ENCODE measurements at regions not wholly inside any gene's neighbourhood (a gene's known extent, or its start where the extent isn't known, plus 50 kb on each side); places are given as distances from the start of the nearest gene placed in this dataset.
A peak's percentile ranks its signal among the peaks of the same experiment; 100 is the strongest.

- DNase-seq (ENCODE audit: low read depth in 1 of 2, low spot score in 1 of 2), result no peak
- TF ChIP-seq JUND (IDR thresholded peaks at IDR 0.05; ENCODE audit: low read depth), result no peak
- in situ Hi-C loops (cut with HindIII; ENCODE audit: low pct_unique_long_range_greater_than_20kb, low sequenced_read_pairs), result no loop called here
Measured at GRCh38 chrX:22516893-22517292, 244.2 kb downstream of the CBLL2 start.

- in situ Hi-C loops (cut with HindIII; ENCODE audit: low pct_unique_long_range_greater_than_20kb, low sequenced_read_pairs), result no loop called here
- no peak for DNase-seq (ENCODE audit: low read depth in 1 of 2, low spot score in 1 of 2)
- no peak for TF ChIP-seq JUND (IDR thresholded peaks at IDR 0.05; ENCODE audit: low read depth)
Measured at GRCh38 chrX:22520128-22520828, 247.6 kb downstream of the CBLL2 start.

GRCh38 chrX:22526339-22526738, 253.6 kb downstream of the CBLL2 start:
- no peak for TF ChIP-seq JUND (IDR thresholded peaks at IDR 0.05; ENCODE audit: low read depth)
- no peak for DNase-seq (ENCODE audit: low read depth in 1 of 2, low spot score in 1 of 2)
- in situ Hi-C loops (cut with HindIII; ENCODE audit: low pct_unique_long_range_greater_than_20kb, low sequenced_read_pairs), result no loop called here

GRCh38 chrX:22527302-22527701, 254.6 kb downstream of the CBLL2 start:
- DNase-seq (ENCODE audit: low read depth in 1 of 2, low spot score in 1 of 2), result no peak
- TF ChIP-seq JUND (IDR thresholded peaks at IDR 0.05; ENCODE audit: low read depth), result no peak
- in situ Hi-C loops (cut with HindIII; ENCODE audit: low pct_unique_long_range_greater_than_20kb, low sequenced_read_pairs), result no loop called here

GRCh38 chrX:22533898-22534297, 261.2 kb downstream of the CBLL2 start:
- no peak for TF ChIP-seq JUND (IDR thresholded peaks at IDR 0.05; ENCODE audit: low read depth)
- no peak for DNase-seq (ENCODE audit: low read depth in 1 of 2, low spot score in 1 of 2)
- in situ Hi-C loops (cut with HindIII; ENCODE audit: low pct_unique_long_range_greater_than_20kb, low sequenced_read_pairs), result no loop called here

- in situ Hi-C loops (cut with HindIII; ENCODE audit: low pct_unique_long_range_greater_than_20kb, low sequenced_read_pairs), result no loop called here
- no peak for DNase-seq (ENCODE audit: low read depth in 1 of 2, low spot score in 1 of 2)
- no peak for TF ChIP-seq JUND (IDR thresholded peaks at IDR 0.05; ENCODE audit: low read depth)
Measured at GRCh38 chrX:22534643-22535042, 261.9 kb downstream of the CBLL2 start.

GRCh38 chrX:22536746-22537304, 264.1 kb downstream of the CBLL2 start:
- no peak for DNase-seq (ENCODE audit: low read depth in 1 of 2, low spot score in 1 of 2)
- in situ Hi-C loops (cut with HindIII; ENCODE audit: low pct_unique_long_range_greater_than_20kb, low sequenced_read_pairs), result no loop called here
- no peak for TF ChIP-seq JUND (IDR thresholded peaks at IDR 0.05; ENCODE audit: low read depth)

GRCh38 chrX:22538580-22538979, 265.9 kb downstream of the CBLL2 start:
- no peak for TF ChIP-seq JUND (IDR thresholded peaks at IDR 0.05; ENCODE audit: low read depth)
- no peak for DNase-seq (ENCODE audit: low read depth in 1 of 2, low spot score in 1 of 2)
- in situ Hi-C loops (cut with HindIII; ENCODE audit: low pct_unique_long_range_greater_than_20kb, low sequenced_read_pairs), result no loop called here

GRCh38 chrX:22541926-22542325, 269.2 kb downstream of the CBLL2 start:
- no peak for DNase-seq (ENCODE audit: low read depth in 1 of 2, low spot score in 1 of 2)
- no peak for TF ChIP-seq JUND (IDR thresholded peaks at IDR 0.05; ENCODE audit: low read depth)
- in situ Hi-C loops (cut with HindIII; ENCODE audit: low pct_unique_long_range_greater_than_20kb, low sequenced_read_pairs), result no loop called here

GRCh38 chrX:22542641-22543040, 269.9 kb downstream of the CBLL2 start:
- DNase-seq (ENCODE audit: low read depth in 1 of 2, low spot score in 1 of 2), result no peak
- in situ Hi-C loops (cut with HindIII; ENCODE audit: low pct_unique_long_range_greater_than_20kb, low sequenced_read_pairs), result no loop called here

GRCh38 chrX:22559506-22559905, 286.8 kb downstream of the CBLL2 start:
- no peak for TF ChIP-seq JUND (IDR thresholded peaks at IDR 0.05; ENCODE audit: low read depth)
- in situ Hi-C loops (cut with HindIII; ENCODE audit: low pct_unique_long_range_greater_than_20kb, low sequenced_read_pairs), result no loop called here
- no peak for DNase-seq (ENCODE audit: low read depth in 1 of 2, low spot score in 1 of 2)

More at GRCh38 chrX:22542641-22543040, 269.9 kb downstream of the CBLL2 start:
- no peak for TF ChIP-seq JUND (IDR thresholded peaks at IDR 0.05; ENCODE audit: low read depth)

GRCh38 chrX:22575161-22575845, 302.6 kb downstream of the CBLL2 start:
- DNase-seq (ENCODE audit: low read depth in 1 of 2, low spot score in 1 of 2), result no peak
- TF ChIP-seq JUND (IDR thresholded peaks at IDR 0.05; ENCODE audit: low read depth), result no peak
- in situ Hi-C loops (cut with HindIII; ENCODE audit: low pct_unique_long_range_greater_than_20kb, low sequenced_read_pairs), result no loop called here

GRCh38 chrX:22577181-22577580, 304.5 kb downstream of the CBLL2 start:
- in situ Hi-C loops (cut with HindIII; ENCODE audit: low pct_unique_long_range_greater_than_20kb, low sequenced_read_pairs), result no loop called here
- DNase-seq (ENCODE audit: low read depth in 1 of 2, low spot score in 1 of 2), result peak in 1 of 2 experiments; percentile 7
- no peak for TF ChIP-seq JUND (IDR thresholded peaks at IDR 0.05; ENCODE audit: low read depth)
